Bronchial epithelial cell (primary cell): ENCODE measurements at regions not wholly inside any gene's neighbourhood (a gene's known extent, or its start where the extent isn't known, plus 50 kb on each side); places are given as distances from the start of the nearest gene placed in this dataset.

Experiments used
- DNase-seq: peaks from one replicate; pipeline ENCODE4 v3.0.0-alpha.2; 2010; ENCODE audit warnings: low read depth
- FAIRE-seq: peaks from 2 replicates; lab custom pipeline; 2011; peaks lifted over from hg19 to GRCh38; lab: Jason Lieb, UNC
- H3K27me3 ChIP-seq: 2 replicates; pipeline ENCODE4 v1.5.1; 2011; ENCODE audit warnings: low read length; ENCODE audit not compliant: control insufficient read depth, insufficient read depth
- H3K36me3 ChIP-seq: 2 replicates; pipeline ENCODE4 v1.5.1; 2011; ENCODE audit warnings: low read length; ENCODE audit not compliant: control insufficient read depth, insufficient read depth
- H3K4me3 ChIP-seq: 2 replicates; pipeline ENCODE4 v1.5.1; 2011; ENCODE audit warnings: mild to moderate bottlenecking, low read depth, low read length, control low read depth
- CTCF ChIP-seq: IDR thresholded peaks from 2 replicates; pipeline ENCODE4 v1.5.1; 2011; ENCODE audit warnings: mild to moderate bottlenecking, moderate library complexity, low read length, control low read depth, inconsistent platforms; ENCODE audit not compliant: insufficient read depth, severe bottlenecking

DNA sequence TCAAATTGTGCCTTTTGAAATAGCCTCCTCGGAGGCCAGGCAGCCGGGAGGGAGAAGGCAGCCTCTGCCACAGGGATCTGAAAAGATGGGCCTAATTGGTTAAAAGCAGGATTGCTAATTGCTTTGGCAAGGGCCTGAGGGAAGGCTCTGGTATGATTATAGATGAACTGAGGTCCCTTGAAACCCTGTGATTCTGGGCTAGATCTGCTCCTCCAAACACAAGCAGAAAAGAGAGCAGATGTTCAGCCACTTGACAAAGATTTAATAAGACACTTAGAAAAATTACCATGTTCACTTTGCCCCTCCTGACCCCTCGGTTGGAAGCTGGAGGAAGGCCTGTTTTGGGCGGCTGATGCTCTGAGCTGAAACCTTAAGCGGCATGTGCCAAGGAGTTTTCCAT, 209.5 kb upstream of the MPHOSPH6 start:
- FAIRE-seq: no peak
- no peak for TF ChIP-seq CTCF

DNA sequence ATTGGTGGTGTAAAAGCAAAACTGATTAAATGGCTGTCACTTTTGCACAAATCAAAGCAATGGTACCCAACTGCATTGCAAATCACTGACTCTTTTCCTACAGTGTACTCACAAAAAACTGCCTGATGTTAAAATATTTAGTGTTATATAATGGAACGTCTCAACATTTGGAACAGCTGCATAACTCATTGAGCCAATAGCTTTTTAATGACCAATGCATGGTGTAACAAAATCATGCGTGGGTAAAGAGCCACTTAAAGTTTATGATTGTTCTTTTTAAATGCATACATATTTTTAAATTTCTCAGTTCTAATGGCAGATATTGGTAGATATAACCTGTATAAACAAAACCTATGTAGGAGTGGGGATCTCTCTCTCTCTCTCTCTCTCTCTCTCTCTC, 204.0 kb upstream of the MPHOSPH6 start:
- no peak for FAIRE-seq
- no peak for DNase-seq
- H3K27me3 ChIP-seq: peaks cover 1% of the 10 kb centered on the region
- H3K4me3 ChIP-seq: no peak overlapping the region
- no peaks in the 10 kb centered on the region for H3K36me3 ChIP-seq
- TF ChIP-seq CTCF: no peak

More for the DNA sequence above, 209.5 kb upstream of the MPHOSPH6 start:
- no peak overlapping the region for H3K4me3 ChIP-seq
- no peaks in the 10 kb centered on the region for H3K36me3 ChIP-seq
- DNase-seq: no peak
- H3K27me3 ChIP-seq: no peaks in the 10 kb centered on the region

- H3K4me3 ChIP-seq: no peak overlapping the region
- no peak for TF ChIP-seq CTCF
- no peaks in the 10 kb centered on the region for H3K36me3 ChIP-seq
- FAIRE-seq: no peak
- no peak for DNase-seq
- H3K27me3 ChIP-seq: peaks cover 2% of the 10 kb centered on the region
Measured at GRCh38 chr16:82370282-82370681, 200.3 kb upstream of the MPHOSPH6 start.

DNA sequence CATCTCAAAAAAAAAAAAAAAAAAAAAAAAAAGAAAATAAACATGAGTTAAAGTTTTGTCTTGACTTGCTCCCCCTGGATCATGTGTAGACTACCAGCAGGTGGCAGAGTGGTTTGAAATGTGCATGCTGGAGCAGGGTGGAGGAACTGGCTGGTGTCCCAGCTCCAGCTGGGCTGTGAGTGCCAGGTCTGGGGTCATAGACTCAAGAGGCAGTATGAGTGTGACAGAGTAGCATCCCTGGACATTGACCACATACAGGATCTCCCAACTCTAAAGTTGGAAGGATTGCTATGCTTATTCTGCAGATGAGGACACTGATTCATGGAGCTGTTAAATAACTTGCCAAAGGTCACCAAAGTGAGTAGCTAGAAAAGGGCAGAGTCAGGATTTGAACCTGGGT, 198.0 kb upstream of the MPHOSPH6 start:
- FAIRE-seq: no peak
- peak; percentile 25 for TF ChIP-seq CTCF
- DNase-seq: peak; percentile 30
- no peaks in the 10 kb centered on the region for H3K36me3 ChIP-seq
- peaks cover 2% of the 10 kb centered on the region for H3K27me3 ChIP-seq
- no peak overlapping the region for H3K4me3 ChIP-seq

GRCh38 chr16:82366462-82366861, 196.4 kb upstream of the MPHOSPH6 start:
- no peak overlapping the region for H3K4me3 ChIP-seq
- H3K27me3 ChIP-seq: peaks cover 4% of the 10 kb centered on the region

More at GRCh38 chr16:82366462-82366861, 196.4 kb upstream of the MPHOSPH6 start:
- no peaks in the 10 kb centered on the region for H3K36me3 ChIP-seq
- DNase-seq: no peak
- FAIRE-seq: no peak
- TF ChIP-seq CTCF: no peak
